Naive B cell (primary cell): ENCODE measurements at regions not wholly inside any gene's neighbourhood (a gene's known extent, or its start where the extent isn't known, plus 50 kb on each side); places are given as distances from the start of the nearest gene placed in this dataset.

Source experiments
- ATAC-seq, 2 donors: fragments of 150-1000 bp; cut with Tn5 transposase; 2 replicates each; pipeline ENCODE4 v1.10.0; 2021; ENCODE audit warnings: low read depth in 2 of 2, mild to moderate bottlenecking in 2 of 2, moderate library complexity in 2 of 2
- DNase-seq: peaks from one replicate; pipeline ENCODE4 v3.0.0; 2022
- H3K27ac Mint-ChIP-seq, 6 donors: one replicate each; pipeline ENCODE4 v1.8.0; 2020 to 2022; ENCODE audit warnings: mild to moderate bottlenecking in 6 of 6, mixed read lengths in 6 of 6, moderate library complexity in 5 of 6, inconsistent platforms in 2 of 6
- H3K27me3 Mint-ChIP-seq, 3 donors: one replicate each; pipeline ENCODE4 v1.8.0; 2021 to 2022; ENCODE audit warnings: mixed read lengths in 3 of 3, mild to moderate bottlenecking in 1 of 3
- H3K36me3 Mint-ChIP-seq, 2 donors: one replicate each; pipeline ENCODE4 v1.8.0; 2020 to 2022; ENCODE audit warnings: mixed read lengths in 2 of 2, inconsistent platforms in 1 of 2, mild to moderate bottlenecking in 1 of 2
- H3K4me1 Mint-ChIP-seq, 3 donors: one replicate each; pipeline ENCODE4 v1.8.0; 2020 to 2022; ENCODE audit warnings: mixed read lengths in 3 of 3, inconsistent platforms in 1 of 3, mild to moderate bottlenecking in 1 of 3, moderate library complexity in 1 of 3
- H3K4me3 Mint-ChIP-seq, 8 donors: one replicate each; pipeline ENCODE4 v1.8.0; 2020 to 2022; ENCODE audit warnings: mild to moderate bottlenecking in 8 of 8, mixed read lengths in 8 of 8, moderate library complexity in 8 of 8, inconsistent platforms in 2 of 8
- H3K9me3 Mint-ChIP-seq, 7 donors: one replicate each; pipeline ENCODE4 v1.8.0; 2020 to 2022; ENCODE audit warnings: mixed read lengths in 7 of 7, mild to moderate bottlenecking in 5 of 7, inconsistent platforms in 2 of 7, moderate library complexity in 1 of 7

GRCh38 chrX:43604753-43605152 lies 51.3 kb upstream of the MAOA start:
- H3K4me3 Mint-ChIP-seq: no peak overlapping the region
- no peak overlapping the region for H3K27ac Mint-ChIP-seq

GRCh38 chrX:43605351-43605750 lies 50.7 kb upstream of the MAOA start:
- Mint-ChIP-seq H3K36me3 (no peaks in the 10 kb centered on the region), H3K4me3 (no peak overlapping the region)
- ATAC-seq: no peak

More at GRCh38 chrX:43604753-43605152, 51.3 kb upstream of the MAOA start:
- ATAC-seq: no peak
- Mint-ChIP-seq H3K27me3 (peaks cover 1 to 5% (median 4%) of the 10 kb centered on the region in 3 donors), H3K9me3 (peaks cover 0 to 9% (median 0%) of the 10 kb centered on the region in 7 donors), H3K36me3 (no peaks in the 10 kb centered on the region), H3K4me1 (no peaks in the 10 kb centered on the region)
- no peak for DNase-seq

More at GRCh38 chrX:43605351-43605750, 50.7 kb upstream of the MAOA start:
- no peak overlapping the region for H3K27ac Mint-ChIP-seq
- H3K9me3 Mint-ChIP-seq: peaks cover 0 to 9% (median 0%) of the 10 kb centered on the region in 7 donors
- no peak for DNase-seq
- H3K4me1 Mint-ChIP-seq: no peaks in the 10 kb centered on the region
- peaks cover 4 to 7% (median 5%) of the 10 kb centered on the region in 3 donors for H3K27me3 Mint-ChIP-seq
